Activated naive CD8-positive, alpha-beta T cell treated with anti-CD3 and anti-CD28 coated beads, Interleukin-2, amount 50 U/mL, for 24 hours (primary cell): ENCODE measurements at regions not wholly inside any gene's neighbourhood (a gene's known extent, or its start where the extent isn't known, plus 50 kb on each side); places are given as distances from the start of the nearest gene placed in this dataset.

Experiments
- ATAC-seq: fragments of 150-1000 bp; cut with Tn5 transposase; one replicate; pipeline ENCODE4 v1.10.0; 2021
- DNase-seq: peaks from one replicate; pipeline ENCODE4 v3.0.0; 2021
- H3K27ac Mint-ChIP-seq: one replicate; pipeline ENCODE4 v1.8.0; 2021; ENCODE audit warnings: mild to moderate bottlenecking, mixed read lengths
- H3K27me3 Mint-ChIP-seq: one replicate; pipeline ENCODE4 v1.8.0; 2021; ENCODE audit warnings: mixed read lengths
- H3K36me3 Mint-ChIP-seq: one replicate; pipeline ENCODE4 v1.8.0; 2021; ENCODE audit warnings: low read depth, mixed read lengths
- H3K4me1 Mint-ChIP-seq: one replicate; pipeline ENCODE4 v1.8.0; 2021; ENCODE audit warnings: mixed read lengths
- H3K4me3 Mint-ChIP-seq: one replicate; pipeline ENCODE4 v1.8.0; 2021; ENCODE audit warnings: mild to moderate bottlenecking, moderate library complexity, mixed read lengths
- H3K9me3 Mint-ChIP-seq: one replicate; pipeline ENCODE4 v1.8.0; 2021; ENCODE audit warnings: mixed read lengths

DNA sequence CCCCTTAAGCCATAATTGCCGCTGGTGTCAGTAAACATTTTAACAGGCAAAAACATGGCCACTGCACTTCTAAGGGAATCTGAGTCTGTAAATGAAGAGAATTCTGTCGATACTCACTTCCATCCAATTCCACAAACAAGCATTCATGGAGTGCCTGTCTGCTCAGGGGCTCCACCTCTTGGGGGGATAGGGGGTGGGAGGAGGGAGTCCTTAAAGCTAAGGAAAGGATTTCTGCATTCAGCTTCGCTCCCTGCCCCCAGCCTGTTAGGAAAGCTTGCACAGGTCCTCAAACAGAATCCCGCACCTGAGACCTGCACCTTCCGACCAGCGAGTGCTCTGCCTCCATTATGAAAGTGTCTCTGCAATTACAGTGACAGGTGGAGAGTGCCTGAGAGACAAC is 130.2 kb upstream of the KIT start:
- no peak overlapping the region for H3K27ac Mint-ChIP-seq
- H3K36me3 Mint-ChIP-seq, result no peaks in the 10 kb centered on the region
- ATAC-seq (no peak), DNase-seq (no peak)
- no peaks in the 10 kb centered on the region for H3K4me1 Mint-ChIP-seq
- no peaks in the 10 kb centered on the region for H3K27me3 Mint-ChIP-seq
- no peaks in the 10 kb centered on the region for H3K9me3 Mint-ChIP-seq
- no peak overlapping the region for H3K4me3 Mint-ChIP-seq

DNA sequence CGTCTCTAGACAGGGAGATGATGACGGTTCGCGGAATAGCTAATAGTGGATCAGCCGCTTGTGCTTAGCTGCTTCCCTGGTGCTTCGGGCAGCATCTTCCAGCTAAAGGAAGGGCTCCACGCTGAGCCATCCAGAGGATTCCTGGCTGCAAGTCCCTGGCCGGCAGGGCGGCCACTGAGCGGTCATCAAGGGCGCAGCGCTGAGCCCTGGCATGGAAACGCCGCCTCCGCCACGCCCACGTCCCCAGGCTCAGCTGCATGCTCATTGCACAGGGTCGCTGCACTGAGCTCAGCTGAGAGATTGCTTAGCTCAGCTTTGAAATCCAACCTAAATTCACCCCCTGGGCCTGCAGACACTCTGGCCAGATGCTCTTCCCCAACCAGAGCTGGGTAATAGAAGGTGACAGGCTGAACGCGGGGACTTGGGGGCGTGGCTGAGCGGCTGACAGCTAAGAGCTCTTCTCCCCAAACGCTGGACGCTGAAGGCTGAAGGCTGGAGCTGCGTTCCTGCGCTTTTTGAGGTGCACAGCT is 118.2 kb upstream of the KIT start:
- DNase-seq (peak; percentile 4), ATAC-seq (peak; percentile 33)
- no peaks in the 10 kb centered on the region for H3K9me3 Mint-ChIP-seq
- H3K36me3 Mint-ChIP-seq, result no peaks in the 10 kb centered on the region
- H3K4me1 Mint-ChIP-seq, result peaks cover 2% of the 10 kb centered on the region
- no peak overlapping the region for H3K4me3 Mint-ChIP-seq
- peaks cover 15% of the 10 kb centered on the region for H3K27me3 Mint-ChIP-seq
- no peak overlapping the region for H3K27ac Mint-ChIP-seq

DNA sequence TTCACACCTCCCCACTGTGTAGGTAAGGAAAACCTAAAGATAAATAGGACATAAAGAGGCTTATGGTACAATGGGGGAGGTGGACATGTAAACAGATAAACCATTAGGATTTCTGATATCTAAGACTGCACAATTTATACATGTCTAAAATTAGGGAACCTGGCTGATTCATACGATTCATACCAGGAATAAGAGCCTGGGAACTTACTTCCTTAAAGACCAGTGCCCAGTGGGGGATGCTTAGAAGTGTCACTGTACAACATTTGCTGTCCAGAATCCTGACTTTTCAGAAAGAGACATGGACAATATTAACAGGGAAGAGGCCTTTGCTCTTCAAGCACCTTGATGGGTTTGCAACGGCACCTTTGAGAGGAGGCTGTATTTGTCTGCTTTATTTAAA is 116.8 kb upstream of the KIT start:
- Mint-ChIP-seq H3K9me3 (no peaks in the 10 kb centered on the region), H3K4me3 (no peak overlapping the region), H3K27ac (no peak overlapping the region), H3K36me3 (no peaks in the 10 kb centered on the region), H3K27me3 (peaks cover 15% of the 10 kb centered on the region), H3K4me1 (peaks cover 2% of the 10 kb centered on the region)
- ATAC-seq, result no peak
- DNase-seq, result no peak

DNA sequence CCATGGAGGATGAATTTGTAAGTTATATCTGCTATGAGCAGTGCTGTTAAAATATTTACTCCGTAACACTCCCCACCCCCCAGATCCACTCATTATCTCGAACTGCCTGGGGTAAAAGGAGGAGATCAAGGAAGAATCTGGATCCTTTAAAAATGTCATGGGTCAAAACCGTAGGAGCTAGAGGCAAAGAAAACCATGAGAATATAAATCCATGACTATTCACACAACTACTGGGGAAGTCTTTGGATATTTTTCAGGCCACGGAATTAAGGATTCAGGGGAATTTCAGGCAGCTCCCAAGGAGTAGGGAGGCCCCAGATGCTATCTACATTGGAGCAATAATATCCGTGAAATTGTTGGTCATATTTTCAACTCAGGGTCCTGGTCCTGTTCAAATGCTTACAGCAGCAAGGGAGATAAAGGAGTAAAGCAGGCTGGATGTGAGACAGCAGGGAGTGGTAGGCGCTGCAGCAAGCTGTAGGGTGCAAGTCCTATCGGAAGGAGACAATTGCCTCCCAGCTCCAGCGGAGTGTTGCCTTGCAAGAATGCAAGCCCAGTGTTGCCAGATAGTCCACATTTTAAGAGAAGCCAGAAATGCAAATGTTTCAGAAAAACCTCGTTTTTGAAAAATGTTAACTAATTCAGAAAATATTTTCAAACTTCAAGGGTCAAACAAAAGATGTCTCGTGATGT is 116.2 kb upstream of the KIT start:
- peaks cover 2% of the 10 kb centered on the region for H3K4me1 Mint-ChIP-seq
- no peak for DNase-seq

DNA sequence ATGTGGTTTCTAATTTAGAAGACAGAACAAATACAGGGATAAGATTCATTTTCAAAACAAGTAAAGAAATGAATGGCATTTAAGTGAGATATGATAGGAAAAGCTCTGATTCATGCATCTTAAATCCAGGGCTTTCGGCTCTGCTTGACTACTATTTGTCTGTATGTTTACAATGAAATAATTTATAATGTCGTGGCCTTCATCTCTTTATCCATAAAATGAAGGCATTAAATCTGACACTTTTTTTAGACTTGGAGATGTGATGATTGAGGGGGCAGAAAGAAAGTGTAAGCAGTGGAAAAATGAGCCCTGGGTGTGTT is 115.7 kb upstream of the KIT start:
- H3K27ac Mint-ChIP-seq, result no peak overlapping the region
- ATAC-seq (no peak), DNase-seq (no peak)
- peaks cover 3% of the 10 kb centered on the region for H3K4me1 Mint-ChIP-seq
- no peak overlapping the region for H3K4me3 Mint-ChIP-seq
- H3K9me3 Mint-ChIP-seq, result no peaks in the 10 kb centered on the region
- H3K36me3 Mint-ChIP-seq, result no peaks in the 10 kb centered on the region
- peaks cover 15% of the 10 kb centered on the region for H3K27me3 Mint-ChIP-seq

More for the DNA sequence above, 116.2 kb upstream of the KIT start:
- no peak overlapping the region for H3K27ac Mint-ChIP-seq
- no peak overlapping the region for H3K4me3 Mint-ChIP-seq
- H3K36me3 Mint-ChIP-seq, result no peaks in the 10 kb centered on the region
- no peaks in the 10 kb centered on the region for H3K9me3 Mint-ChIP-seq
- H3K27me3 Mint-ChIP-seq, result peaks cover 15% of the 10 kb centered on the region
- no peak for ATAC-seq

DNA sequence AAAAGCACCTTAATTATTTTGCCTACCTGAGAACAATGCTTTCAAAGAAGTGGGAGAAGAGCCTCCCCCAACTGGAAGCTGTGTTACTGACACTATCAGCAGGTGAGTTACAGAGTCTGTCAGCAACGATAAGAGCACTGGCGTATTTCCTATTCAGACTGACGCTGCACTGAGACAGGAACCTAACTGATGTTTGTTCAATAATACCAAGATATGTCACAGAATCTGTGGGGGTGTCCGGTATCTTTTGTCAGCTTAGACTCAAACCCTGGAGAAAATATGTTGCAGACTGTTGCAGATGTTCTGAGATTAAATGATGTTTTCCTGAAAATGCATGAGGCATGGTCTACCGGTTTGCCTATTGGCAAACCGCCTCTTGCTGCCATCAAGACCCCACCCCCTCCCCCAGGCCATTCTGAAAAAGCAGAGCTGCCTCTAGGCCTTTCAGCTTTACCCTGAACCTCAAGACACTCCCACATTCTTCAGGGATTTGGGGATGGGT is 115.2 kb upstream of the KIT start:
- Mint-ChIP-seq H3K4me1 (peaks cover 8% of the 10 kb centered on the region), H3K4me3 (no peak overlapping the region), H3K36me3 (no peaks in the 10 kb centered on the region), H3K9me3 (no peaks in the 10 kb centered on the region), H3K27ac (no peak overlapping the region), H3K27me3 (peaks cover 15% of the 10 kb centered on the region)
- no peak for ATAC-seq
- DNase-seq, result no peak

DNA sequence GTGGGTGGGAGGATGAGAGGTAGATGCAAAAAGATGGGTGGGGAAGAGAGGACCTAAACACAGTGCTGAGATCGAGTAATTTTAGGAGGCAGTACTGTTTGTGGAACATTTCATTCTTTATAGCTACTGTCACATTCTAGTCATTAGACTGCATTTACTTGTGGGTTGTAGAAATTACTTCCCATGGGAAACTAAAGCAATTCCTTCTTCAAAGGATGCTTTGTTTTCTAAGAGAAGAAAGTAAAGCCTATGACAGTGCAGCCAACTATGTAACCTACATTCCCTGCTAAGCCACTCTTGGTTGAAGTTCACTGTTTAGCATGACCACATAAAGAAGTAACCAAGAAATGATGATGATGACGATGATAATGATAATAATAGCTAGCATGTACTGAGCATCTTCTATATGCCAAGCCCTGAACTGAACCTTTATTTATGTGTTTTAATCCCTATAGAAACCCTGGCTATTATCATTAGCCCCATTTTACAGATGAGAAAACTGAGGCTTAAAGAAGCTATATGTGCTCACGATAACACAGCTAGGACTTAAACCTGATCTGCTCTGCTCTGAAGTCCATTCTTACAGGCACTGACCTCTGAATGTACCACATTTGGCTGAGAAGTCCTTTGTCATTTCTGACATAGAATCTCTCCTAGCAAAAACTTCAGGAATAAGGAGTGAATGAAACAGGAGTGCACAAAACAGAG is 114.5 kb upstream of the KIT start:
- no peaks in the 10 kb centered on the region for H3K36me3 Mint-ChIP-seq
- H3K9me3 Mint-ChIP-seq, result no peaks in the 10 kb centered on the region
- peaks cover 15% of the 10 kb centered on the region for H3K27me3 Mint-ChIP-seq
- H3K27ac Mint-ChIP-seq, result no peak overlapping the region
- peaks cover 13% of the 10 kb centered on the region for H3K4me1 Mint-ChIP-seq
- DNase-seq (no peak), ATAC-seq (no peak)
- H3K4me3 Mint-ChIP-seq, result no peak overlapping the region

DNA sequence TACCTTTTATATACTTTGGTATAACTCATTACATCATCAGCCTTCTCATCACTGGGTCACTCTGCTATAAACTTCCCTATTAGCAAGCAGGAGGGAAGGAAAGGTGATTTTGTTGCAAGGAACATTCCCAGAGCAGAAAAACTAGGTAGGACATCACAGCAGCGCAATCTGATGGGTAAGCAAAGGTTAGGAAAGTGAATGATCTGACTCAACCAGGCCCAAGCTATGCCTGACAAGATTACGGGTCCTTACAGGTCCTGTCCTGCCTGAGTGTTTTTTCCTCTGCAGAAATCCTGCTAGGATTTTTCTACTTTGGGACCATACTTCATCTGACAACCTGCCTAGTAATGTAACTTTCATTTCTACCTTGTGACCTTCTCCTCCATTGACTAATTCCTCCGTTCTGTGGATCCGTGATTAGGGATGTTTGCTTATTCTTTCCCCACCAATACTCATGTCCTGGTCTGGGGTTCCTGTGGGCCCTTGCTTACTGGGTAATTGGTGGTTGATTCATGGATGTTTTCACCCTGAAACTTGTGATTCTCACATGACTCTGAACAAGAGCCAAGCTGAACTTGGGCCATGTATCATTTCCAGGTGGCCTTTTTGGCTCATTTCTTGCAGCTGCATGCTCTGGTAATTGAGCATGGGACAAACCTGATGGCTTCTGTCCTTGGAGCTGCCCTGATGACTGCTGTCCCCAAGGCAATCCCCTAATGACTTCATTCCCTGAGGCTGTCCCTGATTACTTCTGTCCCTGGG is 111.9 kb upstream of the KIT start:
- ATAC-seq (no peak), DNase-seq (no peak)
- Mint-ChIP-seq H3K4me1 (peaks cover 12% of the 10 kb centered on the region), H3K36me3 (no peaks in the 10 kb centered on the region), H3K4me3 (no peak overlapping the region), H3K27me3 (peaks cover 10% of the 10 kb centered on the region), H3K9me3 (no peaks in the 10 kb centered on the region), H3K27ac (no peak overlapping the region)

DNA sequence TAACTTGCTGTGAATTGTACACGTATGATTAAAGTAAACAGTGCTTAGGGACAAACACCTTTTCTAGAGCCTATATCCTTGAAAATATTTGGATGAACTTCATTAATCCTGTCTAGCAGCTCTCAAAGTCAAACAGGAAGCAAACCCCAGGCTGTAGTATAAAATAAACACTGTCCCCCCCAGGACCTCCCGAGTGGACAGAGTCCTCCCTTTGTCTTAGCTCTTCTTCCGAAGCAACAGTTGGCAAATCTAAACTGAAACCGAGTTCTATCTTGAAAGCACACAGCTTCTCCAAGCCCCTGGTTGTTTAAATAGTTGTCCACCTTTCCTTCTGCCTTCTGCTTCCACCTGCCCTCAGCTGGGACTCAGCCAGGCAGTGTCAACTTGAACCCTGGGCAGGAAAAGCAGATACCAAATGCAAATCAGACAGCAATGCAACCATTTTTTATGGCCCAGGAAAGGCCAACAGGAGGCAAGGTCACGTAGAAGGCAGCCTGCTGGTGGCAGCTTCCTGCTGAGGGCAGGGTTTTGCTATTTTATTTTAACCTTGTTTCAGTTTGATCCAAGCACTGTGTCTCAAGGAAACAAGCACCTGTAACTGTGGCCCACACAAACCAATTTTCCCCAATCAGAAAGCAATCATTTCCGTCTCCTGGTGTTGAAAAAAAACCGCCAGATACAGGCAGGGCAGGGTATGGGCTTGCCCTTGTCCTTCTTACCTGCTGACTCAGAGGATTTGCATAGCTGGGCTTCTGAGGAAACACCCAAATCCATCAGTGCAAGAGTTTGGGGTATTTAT is 110.3 kb upstream of the KIT start:
- Mint-ChIP-seq H3K4me1 (peaks cover 12% of the 10 kb centered on the region), H3K9me3 (no peaks in the 10 kb centered on the region), H3K4me3 (no peak overlapping the region), H3K36me3 (no peaks in the 10 kb centered on the region), H3K27ac (peak overlapping the region; percentile 82), H3K27me3 (no peaks in the 10 kb centered on the region)
- peak; percentile 4 for DNase-seq
- peak; percentile 89 for ATAC-seq

DNA sequence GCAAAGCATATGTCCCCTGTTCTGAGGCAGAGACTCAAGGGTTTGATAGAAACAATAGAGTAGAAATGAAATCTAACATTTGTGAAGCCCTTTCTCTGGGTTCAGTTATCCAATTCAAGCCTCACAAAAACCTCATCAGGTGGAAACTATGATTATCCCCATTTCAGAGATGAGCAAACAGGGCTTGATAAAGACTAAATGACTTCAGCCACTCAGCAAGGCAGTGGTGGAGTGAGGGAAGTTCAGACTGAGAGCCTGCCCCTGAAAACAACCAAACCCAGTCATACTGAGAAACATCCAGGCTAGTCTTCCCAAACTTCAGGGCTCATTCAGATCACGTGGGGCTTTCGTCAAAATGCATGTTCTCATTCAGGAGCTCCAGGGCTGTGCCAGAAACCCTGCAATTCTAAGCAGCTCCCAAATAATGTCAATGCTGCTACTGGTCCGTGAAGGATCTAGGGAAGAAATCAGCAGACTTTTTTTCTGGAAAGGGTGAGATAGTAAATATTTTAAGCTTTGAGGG is 109.6 kb upstream of the KIT start:
- Mint-ChIP-seq H3K9me3 (no peaks in the 10 kb centered on the region), H3K4me3 (no peak overlapping the region), H3K27ac (peak overlapping the region; percentile 36), H3K36me3 (no peaks in the 10 kb centered on the region), H3K4me1 (peaks cover 12% of the 10 kb centered on the region), H3K27me3 (no peaks in the 10 kb centered on the region)
- ATAC-seq (peak; percentile 64), DNase-seq (no peak)

DNA sequence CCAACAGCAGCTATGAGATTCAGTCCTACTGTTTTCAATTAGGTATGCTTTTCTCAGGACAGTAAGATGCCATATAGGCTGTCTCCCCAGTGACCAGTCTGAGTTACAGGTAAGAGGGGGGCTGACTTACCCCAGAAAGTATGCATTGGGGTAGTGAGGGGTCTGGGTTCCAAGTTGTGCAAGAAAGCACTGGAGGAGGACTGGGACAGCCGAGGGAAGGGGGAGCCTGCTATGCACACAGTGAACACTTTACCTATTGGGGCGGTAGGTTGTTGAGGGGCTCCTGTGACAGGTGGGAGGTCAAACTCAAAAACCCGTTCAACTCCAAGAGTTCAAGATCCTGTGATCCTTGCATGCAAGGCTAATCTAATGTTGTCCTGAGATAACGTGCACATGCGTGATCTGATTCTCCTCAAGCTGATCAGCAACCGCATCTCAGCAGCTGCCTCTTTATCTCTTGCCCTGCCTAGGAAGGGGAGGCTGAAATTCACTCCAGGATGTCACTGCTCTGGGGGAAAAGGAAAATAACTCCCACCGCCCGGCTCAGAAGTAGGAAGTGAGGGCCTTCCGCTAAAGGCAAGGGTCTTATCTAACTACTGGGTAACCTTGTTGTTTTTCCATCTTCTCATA is 108.8 kb upstream of the KIT start:
- H3K27ac Mint-ChIP-seq, result no peak overlapping the region

DNA sequence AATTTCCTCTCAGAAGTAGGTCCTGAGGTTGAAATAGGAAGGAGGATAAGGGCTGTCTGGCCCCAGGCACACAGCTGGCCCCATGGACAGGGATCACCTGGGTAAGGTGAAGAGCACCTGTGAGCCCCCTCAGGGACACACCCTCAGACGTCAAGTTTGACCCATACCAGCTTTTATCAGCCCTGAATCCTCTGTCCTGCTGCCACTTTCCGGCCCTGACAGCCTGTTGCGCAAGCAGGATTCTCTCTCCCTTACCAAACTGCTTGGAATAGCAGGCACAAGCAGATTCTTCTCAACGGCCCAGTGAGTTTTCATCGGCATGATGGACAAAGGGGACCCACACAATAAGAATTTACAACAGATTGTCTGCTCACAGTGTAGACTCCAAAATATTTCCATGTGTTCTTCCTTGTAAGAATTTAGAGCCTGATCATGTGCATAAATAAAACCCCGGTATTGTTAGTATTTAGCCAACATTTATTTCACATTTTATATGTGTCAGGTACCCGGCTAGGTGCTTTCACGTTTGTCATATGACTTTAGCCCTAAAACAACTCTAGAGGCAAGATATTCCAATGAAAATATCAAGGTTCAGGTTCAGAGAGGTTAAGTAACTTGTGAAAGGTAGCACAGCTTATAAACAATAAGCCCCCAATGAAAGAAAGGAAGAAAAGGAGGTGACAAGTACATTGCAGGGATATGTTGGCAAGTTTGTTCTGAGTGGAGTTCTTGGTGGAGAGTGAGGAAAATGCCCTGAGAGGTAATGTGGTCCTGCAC is 107.2 kb upstream of the KIT start:
- Mint-ChIP-seq H3K27ac (no peak overlapping the region), H3K4me3 (no peak overlapping the region), H3K27me3 (no peaks in the 10 kb centered on the region), H3K36me3 (no peaks in the 10 kb centered on the region), H3K4me1 (peaks cover 12% of the 10 kb centered on the region), H3K9me3 (no peaks in the 10 kb centered on the region)
- DNase-seq, result no peak
- no peak for ATAC-seq

More for the DNA sequence above, 108.8 kb upstream of the KIT start:
- ATAC-seq, result no peak
- Mint-ChIP-seq H3K4me1 (peaks cover 12% of the 10 kb centered on the region), H3K4me3 (no peak overlapping the region), H3K9me3 (no peaks in the 10 kb centered on the region), H3K27me3 (no peaks in the 10 kb centered on the region), H3K36me3 (no peaks in the 10 kb centered on the region)
- no peak for DNase-seq

DNA sequence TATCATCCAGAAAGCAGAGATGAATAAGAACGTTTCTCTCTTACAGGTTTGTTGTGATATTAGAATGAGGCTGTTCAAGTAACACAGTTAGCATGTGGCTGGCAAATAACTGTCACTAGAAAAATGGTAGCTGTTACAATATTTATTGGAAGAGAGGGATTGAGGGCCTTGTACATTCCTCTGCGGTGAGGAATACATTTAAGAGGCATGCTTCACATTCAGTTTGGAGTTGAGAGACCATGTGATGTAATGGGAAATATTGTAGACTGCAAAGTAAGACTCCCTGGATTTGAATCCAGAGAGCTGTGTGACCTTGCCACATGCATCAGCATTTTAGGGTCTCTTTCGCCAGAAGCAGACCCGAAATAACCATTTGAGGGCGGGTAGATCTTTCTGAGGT is 104.8 kb upstream of the KIT start:
- no peaks in the 10 kb centered on the region for H3K36me3 Mint-ChIP-seq
- H3K9me3 Mint-ChIP-seq, result no peaks in the 10 kb centered on the region
- no peak overlapping the region for H3K27ac Mint-ChIP-seq
- DNase-seq (no peak), ATAC-seq (no peak)
- no peak overlapping the region for H3K4me3 Mint-ChIP-seq
- no peaks in the 10 kb centered on the region for H3K27me3 Mint-ChIP-seq
- peaks cover 3% of the 10 kb centered on the region for H3K4me1 Mint-ChIP-seq
